ENCODE measurements at regions not wholly inside any gene's neighbourhood (a gene's known extent, or its start where the extent isn't known, plus 50 kb on each side); places are given as distances from the start of the nearest gene placed in this dataset.
"Not testable (repeated sequence)": the region's sequence is repeated elsewhere in the genome, so short reads cannot be mapped to it uniquely, and the experiment has no call there.

- DNase-seq (ENCODE audit: low read depth, low spot score), result no peak
Observed at GRCh38 chr16:66057057-66057456, 309.4 kb upstream of the CDH5 start.

GRCh38 chr16:66054095-66054494, 312.4 kb upstream of the CDH5 start:
- peak; percentile 40 for DNase-seq (ENCODE audit: low read depth, low spot score)

GRCh38 chr16:66052745-66053144, 313.7 kb upstream of the CDH5 start:
- DNase-seq (ENCODE audit: low read depth, low spot score), result no peak

GRCh38 chr16:66050991-66051390, 315.5 kb upstream of the CDH5 start:
- DNase-seq (ENCODE audit: low read depth, low spot score), result no peak

- no peak for DNase-seq (ENCODE audit: low read depth, low spot score)
Observed at GRCh38 chr16:66049865-66050264, 316.6 kb upstream of the CDH5 start.

GRCh38 chr16:66045626-66046025, 320.9 kb upstream of the CDH5 start:
- DNase-seq (ENCODE audit: low read depth, low spot score), result no peak

GRCh38 chr16:66044556-66044955, 321.9 kb upstream of the CDH5 start:
- no peak for DNase-seq (ENCODE audit: low read depth, low spot score)

GRCh38 chr16:66044089-66044488, 322.4 kb upstream of the CDH5 start:
- DNase-seq (ENCODE audit: low read depth, low spot score), result no peak

GRCh38 chr16:66043326-66043725, 323.2 kb upstream of the CDH5 start:
- DNase-seq (ENCODE audit: low read depth, low spot score), result no peak

GRCh38 chr16:66042341-66042740, 324.1 kb upstream of the CDH5 start:
- no peak for DNase-seq (ENCODE audit: low read depth, low spot score)

GRCh38 chr16:66041907-66042306, 324.6 kb upstream of the CDH5 start:
- DNase-seq (ENCODE audit: low read depth, low spot score), result no peak

GRCh38 chr16:66039793-66040192, 326.7 kb upstream of the CDH5 start:
- no peak for DNase-seq (ENCODE audit: low read depth, low spot score)

- DNase-seq (ENCODE audit: low read depth, low spot score), result no peak
Observed at GRCh38 chr16:66036793-66037715, 329.4 kb upstream of the CDH5 start.

- DNase-seq (ENCODE audit: low read depth, low spot score), result no peak
Observed at GRCh38 chr16:66036184-66036583, 330.3 kb upstream of the CDH5 start.

- DNase-seq (ENCODE audit: low read depth, low spot score), result no peak
Observed at GRCh38 chr16:66035096-66035495, 331.4 kb upstream of the CDH5 start.

GRCh38 chr16:66032841-66033240, 333.6 kb upstream of the CDH5 start:
- DNase-seq (ENCODE audit: low read depth, low spot score), result no peak

- no peak for DNase-seq (ENCODE audit: low read depth, low spot score)
Observed at GRCh38 chr16:66030036-66030435, 336.5 kb upstream of the CDH5 start.

GRCh38 chr16:66028510-66029216, 337.8 kb upstream of the CDH5 start:
- no peak for DNase-seq (ENCODE audit: low read depth, low spot score)

GRCh38 chr16:66026787-66027330, 339.6 kb upstream of the CDH5 start:
- no peak for DNase-seq (ENCODE audit: low read depth, low spot score)

- peak; percentile 33 for DNase-seq (ENCODE audit: low read depth, low spot score)
Observed at GRCh38 chr16:66026211-66026610, 340.3 kb upstream of the CDH5 start.

- DNase-seq (ENCODE audit: low read depth, low spot score), result no peak
Observed at GRCh38 chr16:66025751-66026150, 340.7 kb upstream of the CDH5 start.

- not testable (repeated sequence) for DNase-seq (ENCODE audit: low read depth, low spot score)
Observed at GRCh38 chr16:66024567-66024966, 341.9 kb upstream of the CDH5 start.

- DNase-seq (ENCODE audit: low read depth, low spot score), result no peak
Observed at GRCh38 chr16:66023481-66023880, 343.0 kb upstream of the CDH5 start.

Measured in iPS DF 19.7 (cell line).